K562 (cell line): ENCODE measurements at regions not wholly inside any gene's neighbourhood (a gene's known extent, or its start where the extent isn't known, plus 50 kb on each side); places are given as distances from the start of the nearest gene placed in this dataset.

ENCODE experiments used
- KLF1 ChIP-seq: fragments of 450-650 bp; IDR thresholded peaks from 2 replicates; pipeline ENCODE4 v1.6.1; 2016; ENCODE audit warnings: missing genetic modification characterization, missing compliant biosample characterization
- MYNN ChIP-seq, 2 experiments: sonication (generic); formaldehyde crosslinking in 1 of 2; IDR thresholded peaks; 2 replicates each; pipeline versions ENCODE4 v1.5.0 to v1.6.1; 2016 to 2020; ENCODE audit warnings: antibody characterized with exemption in 1 of 2, missing genetic modification reagents in 1 of 2
- RAD21 ChIP-seq, 2 experiments: fragments of 250-450 bp in 1 of 2; fragments of 450-650 bp in 1 of 2; sonication (Bioruptor Pico) in 1 of 2; formaldehyde crosslinking in 1 of 2; IDR thresholded peaks in 1 of 2; conservative IDR thresholded peaks in 1 of 2; 2 replicates each; pipeline versions ENCODE4 v1.4.0 to v1.8.0; 2020 to 2022; ENCODE audit warnings: mild to moderate bottlenecking in 2 of 2, moderate library complexity in 1 of 2
- TFAM ChIP-seq: fragments of 250-450 bp; sonication (Bioruptor Pico); conservative IDR thresholded peaks from 2 replicates; pipeline ENCODE4 v1.5.0; 2021; ENCODE audit warnings: mild to moderate bottlenecking, moderate library complexity
- ZC3H4 ChIP-seq: sonication (generic); formaldehyde crosslinking; IDR thresholded peaks from 2 replicates; pipeline ENCODE4 v1.9.0; 2021; ENCODE audit warnings: missing genetic modification reagents, borderline replicate concordance
- TF ChIP-seq, protein P1 (sequence below), 2 experiments: fragments of 450-650 bp; formaldehyde crosslinking in 1 of 2; IDR thresholded peaks; 2 replicates each; pipeline versions ENCODE4 v1.4.0 to v1.6.1; 2014 to 2020; ENCODE audit warnings: mild to moderate bottlenecking in 2 of 2, borderline replicate concordance in 1 of 2, low read depth in 1 of 2
- TF ChIP-seq, protein P2 (sequence below): sonication (generic); formaldehyde crosslinking; IDR thresholded peaks from 2 replicates; pipeline ENCODE4 v1.8.0; 2022; ENCODE audit warnings: mild to moderate bottlenecking, missing genetic modification reagents

DNA sequence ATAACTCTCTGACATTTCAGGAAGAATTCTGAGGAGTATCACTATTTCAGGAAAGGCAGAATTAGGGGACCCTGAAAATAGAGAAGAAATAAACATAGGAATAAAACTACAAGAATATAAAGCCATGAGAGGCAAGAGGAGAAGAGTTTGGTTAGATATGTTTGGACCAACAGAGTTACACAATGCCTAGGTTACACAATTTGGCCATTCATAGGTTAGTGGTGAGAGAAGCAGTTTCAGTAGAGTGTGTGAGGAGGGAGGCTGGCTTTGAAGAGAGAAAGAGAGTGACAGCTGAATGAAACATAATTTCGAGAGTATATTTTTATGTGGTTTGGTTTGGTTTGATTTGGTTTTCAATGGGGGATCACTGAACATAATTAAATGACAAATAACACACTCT lies 783.2 kb upstream of the LRRN3 start (continued):
- TF ChIP-seq, protein P1, sequence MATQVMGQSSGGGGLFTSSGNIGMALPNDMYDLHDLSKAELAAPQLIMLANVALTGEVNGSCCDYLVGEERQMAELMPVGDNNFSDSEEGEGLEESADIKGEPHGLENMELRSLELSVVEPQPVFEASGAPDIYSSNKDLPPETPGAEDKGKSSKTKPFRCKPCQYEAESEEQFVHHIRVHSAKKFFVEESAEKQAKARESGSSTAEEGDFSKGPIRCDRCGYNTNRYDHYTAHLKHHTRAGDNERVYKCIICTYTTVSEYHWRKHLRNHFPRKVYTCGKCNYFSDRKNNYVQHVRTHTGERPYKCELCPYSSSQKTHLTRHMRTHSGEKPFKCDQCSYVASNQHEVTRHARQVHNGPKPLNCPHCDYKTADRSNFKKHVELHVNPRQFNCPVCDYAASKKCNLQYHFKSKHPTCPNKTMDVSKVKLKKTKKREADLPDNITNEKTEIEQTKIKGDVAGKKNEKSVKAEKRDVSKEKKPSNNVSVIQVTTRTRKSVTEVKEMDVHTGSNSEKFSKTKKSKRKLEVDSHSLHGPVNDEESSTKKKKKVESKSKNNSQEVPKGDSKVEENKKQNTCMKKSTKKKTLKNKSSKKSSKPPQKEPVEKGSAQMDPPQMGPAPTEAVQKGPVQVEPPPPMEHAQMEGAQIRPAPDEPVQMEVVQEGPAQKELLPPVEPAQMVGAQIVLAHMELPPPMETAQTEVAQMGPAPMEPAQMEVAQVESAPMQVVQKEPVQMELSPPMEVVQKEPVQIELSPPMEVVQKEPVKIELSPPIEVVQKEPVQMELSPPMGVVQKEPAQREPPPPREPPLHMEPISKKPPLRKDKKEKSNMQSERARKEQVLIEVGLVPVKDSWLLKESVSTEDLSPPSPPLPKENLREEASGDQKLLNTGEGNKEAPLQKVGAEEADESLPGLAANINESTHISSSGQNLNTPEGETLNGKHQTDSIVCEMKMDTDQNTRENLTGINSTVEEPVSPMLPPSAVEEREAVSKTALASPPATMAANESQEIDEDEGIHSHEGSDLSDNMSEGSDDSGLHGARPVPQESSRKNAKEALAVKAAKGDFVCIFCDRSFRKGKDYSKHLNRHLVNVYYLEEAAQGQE (IDR thresholded peaks at IDR 0.05; ENCODE audit: borderline replicate concordance) = no peak
- TF ChIP-seq, protein P1 (CRISPR knock-in tag; IDR thresholded peaks at IDR 0.05; ENCODE audit: low read depth) = no peak
- TF ChIP-seq TFAM (CRISPR knock-in tag) (no peak), RAD21 (CRISPR knock-in tag; conservative IDR thresholded peaks at IDR 0.05 in 1 of 2, IDR thresholded peaks at IDR 0.05 in 1 of 2) (no peak), ZC3H4 (CRISPR knock-in tag) (no peak), MYNN (IDR thresholded peaks at IDR 0.05) (no peak), MYNN (CRISPR knock-in tag; IDR thresholded peaks at IDR 0.05) (no peak), KLF1 (tag) (no peak)
- TF ChIP-seq, protein P2, sequence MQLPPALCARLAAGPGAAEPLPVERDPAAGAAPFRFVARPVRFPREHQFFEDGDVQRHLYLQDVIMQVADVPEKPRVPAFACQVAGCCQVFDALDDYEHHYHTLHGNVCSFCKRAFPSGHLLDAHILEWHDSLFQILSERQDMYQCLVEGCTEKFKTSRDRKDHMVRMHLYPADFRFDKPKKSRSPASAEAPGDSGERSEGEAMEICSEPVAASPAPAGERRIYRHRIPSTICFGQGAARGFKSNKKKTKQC (CRISPR knock-in tag) = no peak
- TF ChIP-seq, all 486 proteins: peak for 0
